Epithelial cell of proximal tubule (primary cell): ENCODE measurements at regions not wholly inside any gene's neighbourhood (a gene's known extent, or its start where the extent isn't known, plus 50 kb on each side); places are given as distances from the start of the nearest gene placed in this dataset.

Experiments
- DNase-seq: peaks from one replicate; pipeline ENCODE4 v3.0.0-alpha.2; 2011; ENCODE audit warnings: low read depth
- H3K4me3 ChIP-seq: 2 replicates; pipeline ENCODE4 v1.5.1; 2011; ENCODE audit warnings: low read depth, mild to moderate bottlenecking, low read length
- CTCF ChIP-seq: conservative IDR thresholded peaks from 2 replicates; pipeline ENCODE4 v1.5.1; 2012; ENCODE audit warnings: low read depth, mild to moderate bottlenecking, low read length

GRCh38 chr15:66947471-66947870, 117.9 kb upstream of the SMAD3 start:
- DNase-seq: no peak
- H3K4me3 ChIP-seq: no peak overlapping the region
- TF ChIP-seq CTCF: no peak

GRCh38 chr15:66948294-66948693, 117.1 kb upstream of the SMAD3 start:
- TF ChIP-seq CTCF: no peak
- DNase-seq: no peak
- no peak overlapping the region for H3K4me3 ChIP-seq

GRCh38 chr15:66950114-66950513, 115.3 kb upstream of the SMAD3 start:
- H3K4me3 ChIP-seq: no peak overlapping the region
- DNase-seq: no peak
- no peak for TF ChIP-seq CTCF

GRCh38 chr15:66951531-66952320, 113.7 kb upstream of the SMAD3 start:
- no peak for TF ChIP-seq CTCF
- no peak for DNase-seq

GRCh38 chr15:66952756-66953522, 112.5 kb upstream of the SMAD3 start:
- no peak for DNase-seq
- H3K4me3 ChIP-seq: no peak overlapping the region
- TF ChIP-seq CTCF: no peak

More at GRCh38 chr15:66951531-66952320, 113.7 kb upstream of the SMAD3 start:
- H3K4me3 ChIP-seq: no peak overlapping the region

- no peak for TF ChIP-seq CTCF
- no peak for DNase-seq
- H3K4me3 ChIP-seq: no peak overlapping the region
Observed at GRCh38 chr15:66953523-66954229, 111.7 kb upstream of the SMAD3 start.
